ENCODE measurements at regions not wholly inside any gene's neighbourhood (a gene's known extent, or its start where the extent isn't known, plus 50 kb on each side); places are given as distances from the start of the nearest gene placed in this dataset.

GRCh38 chr6:40340957-40341356, 246.2 kb downstream of the LRFN2 start:
- no peak for DNase-seq (ENCODE audit: low read depth)

DNA sequence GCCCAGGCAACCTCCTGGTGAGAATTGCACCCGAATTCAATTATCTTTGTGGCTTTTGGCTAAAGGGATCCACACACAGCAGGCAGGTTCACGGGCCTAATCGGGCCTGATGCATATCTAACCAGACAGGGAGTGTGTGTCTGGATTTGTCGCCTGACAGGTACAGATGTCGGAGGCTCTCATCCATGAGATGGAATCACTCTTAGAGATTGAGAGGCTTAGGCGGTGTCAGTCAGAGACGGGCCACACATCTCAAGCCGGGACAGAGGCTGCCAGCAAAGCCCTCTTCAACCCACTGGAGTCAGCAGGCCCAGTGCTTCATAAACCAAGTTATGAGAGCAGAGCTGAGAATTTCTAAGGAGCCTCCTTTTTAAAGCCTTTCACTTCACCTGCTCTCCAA, 247.0 kb downstream of the LRFN2 start:
- no peak for DNase-seq (ENCODE audit: low read depth)

DNA sequence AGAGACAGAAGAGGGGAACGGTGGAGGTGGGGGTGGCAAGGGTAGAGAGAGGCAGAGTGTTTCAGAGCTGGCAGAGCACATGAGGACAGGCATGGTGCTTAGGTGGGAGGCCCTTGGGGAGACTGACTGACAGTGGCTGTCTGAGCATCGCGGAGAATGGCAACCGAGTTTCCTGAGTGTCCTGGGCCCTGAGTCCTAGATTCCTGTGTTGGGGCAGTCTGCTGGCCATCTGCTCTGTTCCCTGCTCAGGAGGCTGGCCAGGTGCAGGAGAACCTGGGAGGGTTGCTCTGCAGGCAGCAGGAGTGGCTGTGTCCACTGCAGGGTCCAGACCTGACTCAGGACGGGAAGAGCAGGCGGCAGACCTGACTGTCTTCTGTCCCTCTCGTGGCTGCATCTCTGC, 248.9 kb downstream of the LRFN2 start:
- DNase-seq (ENCODE audit: low read depth): no peak

GRCh38 chr6:40336940-40337760, 250.0 kb downstream of the LRFN2 start:
- DNase-seq (ENCODE audit: low read depth): no peak

GRCh38 chr6:40336296-40336695, 250.9 kb downstream of the LRFN2 start:
- no peak for DNase-seq (ENCODE audit: low read depth)

- DNase-seq (ENCODE audit: low read depth): no peak
Observed at GRCh38 chr6:40334496-40335270, 252.5 kb downstream of the LRFN2 start.

- no peak for DNase-seq (ENCODE audit: low read depth)
Observed at GRCh38 chr6:40331545-40331944, 255.6 kb downstream of the LRFN2 start.

- DNase-seq (ENCODE audit: low read depth): no peak
Observed at GRCh38 chr6:40330301-40330721, 256.9 kb downstream of the LRFN2 start.

GRCh38 chr6:40328986-40329545, 258.1 kb downstream of the LRFN2 start:
- DNase-seq (ENCODE audit: low read depth): no peak

DNA sequence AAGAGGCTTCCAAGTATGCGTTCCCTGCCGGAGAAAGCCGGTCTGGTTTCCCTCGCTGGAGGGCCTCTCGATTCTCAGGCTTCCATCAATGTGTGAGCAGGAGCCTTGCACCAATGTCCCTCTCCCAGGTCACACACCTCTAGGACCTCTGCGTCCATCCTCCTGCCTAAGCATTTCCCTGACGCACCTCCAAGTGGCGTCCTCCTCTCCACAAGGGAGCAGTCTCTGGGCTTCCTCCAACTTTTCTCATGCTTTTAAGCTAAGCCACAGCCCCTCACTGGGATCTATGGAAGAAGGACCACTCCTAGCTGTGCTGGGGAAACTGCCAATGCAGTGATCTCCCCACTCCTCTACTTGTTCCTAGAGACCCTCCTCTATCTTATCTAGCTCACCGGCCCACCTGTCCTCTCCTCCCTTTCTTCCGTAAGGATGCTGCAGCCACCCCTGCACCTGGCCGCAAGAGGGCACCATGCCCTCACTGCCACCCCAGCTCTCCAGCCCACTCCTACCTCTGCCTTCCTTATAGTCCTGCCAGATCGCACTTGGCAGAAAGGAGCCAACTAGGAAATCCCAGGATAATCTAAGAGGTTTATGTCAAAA, 258.7 kb downstream of the LRFN2 start:
- no peak for DNase-seq (ENCODE audit: low read depth)

GRCh38 chr6:40326714-40327421, 260.3 kb downstream of the LRFN2 start:
- no peak for DNase-seq (ENCODE audit: low read depth)

- no peak for DNase-seq (ENCODE audit: low read depth)
Observed at GRCh38 chr6:40325791-40326190, 261.4 kb downstream of the LRFN2 start.

GRCh38 chr6:40325041-40325440, 262.1 kb downstream of the LRFN2 start:
- DNase-seq (ENCODE audit: low read depth): no peak

DNA sequence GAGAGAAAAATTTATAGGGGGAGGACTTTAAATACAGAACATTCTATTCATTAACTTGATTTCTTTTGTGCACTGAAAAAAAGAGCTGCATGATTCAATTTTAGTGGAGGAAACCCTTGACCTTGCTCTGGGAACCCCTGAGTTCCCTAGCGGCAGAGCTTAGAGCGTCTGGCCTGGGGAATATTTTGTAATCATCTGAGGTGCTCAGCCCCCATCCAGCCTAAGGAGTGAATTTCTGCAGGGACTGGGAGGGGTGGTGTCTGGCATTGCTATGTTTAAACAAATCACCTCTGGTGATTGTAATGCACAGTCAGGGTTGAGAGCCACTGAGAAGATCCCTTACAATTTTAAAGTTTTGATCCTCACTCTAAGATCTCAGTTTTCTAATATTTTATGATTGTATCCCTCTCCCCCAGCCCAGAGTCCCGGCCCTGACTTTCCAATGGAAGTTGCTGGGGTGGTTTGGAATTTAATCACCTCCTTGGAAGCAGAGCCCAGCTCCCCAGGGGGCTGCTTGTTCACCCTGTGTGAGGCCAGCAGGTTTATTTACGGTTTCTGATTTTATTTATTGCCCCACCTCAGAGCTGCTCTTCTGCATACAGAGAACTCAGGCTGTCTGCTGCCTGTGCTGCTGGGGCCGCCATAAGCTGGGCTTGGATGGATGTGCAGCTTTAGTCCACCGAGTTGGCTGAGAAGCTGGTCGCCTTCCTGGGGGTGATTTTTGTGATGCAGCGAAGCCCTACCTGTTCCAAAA, 263.1 kb downstream of the LRFN2 start:
- no peak for DNase-seq (ENCODE audit: low read depth)

DNA sequence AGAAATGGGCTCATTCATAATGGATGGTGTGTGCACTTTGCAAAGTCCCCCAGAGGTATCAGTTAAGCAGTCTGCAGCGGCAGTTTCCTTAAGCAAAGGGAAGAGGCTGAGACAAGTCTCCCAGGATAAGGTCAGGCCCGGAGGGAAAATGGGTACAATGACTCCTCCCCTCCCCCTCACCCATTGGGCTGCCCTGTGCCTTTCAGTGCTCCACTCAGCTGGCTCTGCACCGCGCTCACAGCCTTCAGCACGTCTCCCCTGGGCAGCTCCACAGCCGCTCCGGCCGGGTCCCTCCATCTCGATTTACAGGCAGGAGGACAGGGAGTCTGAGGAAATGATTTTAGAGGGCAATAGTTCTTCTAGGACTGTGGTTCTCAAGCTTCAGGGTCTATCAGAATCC, 264.8 kb downstream of the LRFN2 start:
- no peak for DNase-seq (ENCODE audit: low read depth)

DNA sequence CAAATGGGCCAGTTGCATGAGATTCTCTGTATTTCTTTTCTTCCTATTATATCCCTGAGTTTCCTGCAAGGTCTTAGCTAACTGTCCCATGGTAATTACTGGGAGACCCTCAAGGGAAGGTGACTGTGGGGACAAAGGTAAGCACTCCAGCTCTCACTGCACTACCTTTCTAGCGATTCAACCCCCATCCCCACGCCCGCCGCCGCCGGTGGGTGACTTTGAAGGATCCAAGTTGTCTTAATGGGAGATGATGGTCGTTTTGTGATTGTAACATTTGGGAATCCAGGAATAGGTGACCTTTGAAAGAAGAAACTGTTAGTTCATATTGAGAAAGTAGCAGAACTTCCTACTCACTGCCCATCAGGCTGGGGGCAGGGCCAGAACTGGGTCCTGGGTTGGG, 265.5 kb downstream of the LRFN2 start:
- DNase-seq (ENCODE audit: low read depth): no peak

DNA sequence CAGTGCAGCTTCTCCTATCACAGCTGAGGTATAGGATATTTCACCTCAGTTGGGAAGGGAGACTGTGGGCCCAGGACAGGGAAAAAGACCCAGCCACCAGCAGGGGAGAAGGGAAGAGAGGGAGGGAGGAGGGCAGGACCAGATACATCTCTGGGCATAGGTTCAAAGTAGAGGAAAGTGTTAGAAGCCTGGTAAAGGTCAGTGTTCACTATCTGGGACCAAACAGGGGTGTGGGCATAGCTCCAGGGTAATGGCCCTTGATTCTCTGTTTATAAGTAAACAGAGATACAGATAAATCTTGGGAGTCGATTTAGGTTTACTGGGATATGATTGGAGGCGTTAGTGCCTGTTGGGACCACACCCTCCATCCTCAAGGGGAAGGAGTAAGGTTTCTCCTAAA, 266.2 kb downstream of the LRFN2 start:
- no peak for DNase-seq (ENCODE audit: low read depth)

DNA sequence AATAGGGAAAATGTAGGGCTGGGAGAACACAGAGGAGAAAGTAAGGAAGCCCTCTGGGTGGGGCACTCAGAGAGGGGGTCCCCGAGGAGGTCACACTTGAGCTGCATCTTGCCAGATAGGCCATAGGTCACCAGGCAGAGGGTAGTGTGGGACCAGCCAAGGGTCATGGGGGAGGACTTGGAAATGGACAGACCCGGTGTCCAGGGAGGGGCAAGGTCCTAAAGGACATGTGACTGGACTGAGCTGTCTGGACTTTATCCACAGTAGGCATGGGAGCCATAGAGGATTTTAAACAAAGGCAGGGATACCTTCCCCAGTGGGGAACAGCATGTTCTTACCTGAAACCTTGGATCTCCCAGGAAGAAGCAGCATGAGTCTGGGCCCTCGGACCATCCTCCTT, 266.7 kb downstream of the LRFN2 start:
- no peak for DNase-seq (ENCODE audit: low read depth)

DNA sequence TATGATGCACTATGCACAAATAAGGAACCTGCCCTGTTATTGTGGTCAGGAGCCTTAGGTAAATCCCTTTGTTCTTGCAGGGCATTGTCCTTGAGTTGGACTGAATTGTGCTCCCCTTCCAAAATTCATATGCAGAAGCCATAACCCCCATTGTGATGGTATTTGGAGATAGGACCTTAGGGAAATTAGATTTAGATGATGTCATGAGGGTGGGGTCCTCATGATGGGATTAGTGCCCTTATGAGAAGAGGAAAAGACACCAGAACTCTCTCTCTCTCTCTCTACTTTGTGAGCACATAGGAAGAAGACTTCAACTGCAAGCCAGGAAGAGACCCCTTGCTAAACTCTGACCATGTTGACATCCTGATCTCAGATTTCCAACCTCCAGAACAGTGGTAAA, 268.0 kb downstream of the LRFN2 start:
- DNase-seq (ENCODE audit: low read depth): no peak

DNA sequence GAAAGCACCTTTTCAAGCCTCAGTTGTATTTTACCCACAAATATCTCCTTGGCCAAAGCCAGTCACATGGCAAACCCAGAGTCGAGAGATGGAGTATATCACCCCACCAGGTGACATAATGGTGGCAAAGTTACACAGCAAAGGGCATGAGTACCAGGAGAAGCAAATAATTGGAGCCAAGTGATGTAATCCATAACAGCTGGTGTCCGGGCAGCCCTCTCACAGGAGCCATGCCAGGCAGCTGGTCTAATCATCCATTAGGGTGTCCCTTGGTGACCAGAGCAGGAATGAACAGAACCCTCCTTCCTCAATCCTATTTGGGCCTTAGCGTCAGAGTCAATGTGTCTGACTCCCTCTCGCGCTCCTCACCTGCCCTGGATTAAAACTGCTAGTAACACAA, 272.1 kb downstream of the LRFN2 start:
- DNase-seq (ENCODE audit: low read depth): no peak

- DNase-seq (ENCODE audit: low read depth): no peak
Observed at GRCh38 chr6:40313582-40313981, 273.6 kb downstream of the LRFN2 start.

Data from HS-5 (cell line).